PC-3 (cell line): ENCODE measurements at regions not wholly inside any gene's neighbourhood (a gene's known extent, or its start where the extent isn't known, plus 50 kb on each side); places are given as distances from the start of the nearest gene placed in this dataset.

ENCODE experiments used
- ATAC-seq: fragments of 200-7000 bp; cut with Tn5 transposase; 2 replicates; pipeline ENCODE4 v1.9.1; 2020; ENCODE audit warnings: mild to moderate bottlenecking, moderate library complexity
- BruUV-seq: library from RNA; stranded (reverse); fragments of 400-500 nt; replicated peaks from 2 replicates; lab custom pipeline; 2021; lab: Mats Ljungman, UMichigan
- CTCF ChIA-PET: fragments of 300-600 bp; sonication (Branson Sonifier 250); formaldehyde crosslinking; loops from one replicate; lab custom pipeline; 2022; ENCODE audit warnings: antibody characterized with exemption; lab: Charles Lee
- POLR2A ChIA-PET: fragments of 300-600 bp; sonication (Branson Sonifier 250); formaldehyde crosslinking; loops from one replicate; lab custom pipeline; 2022; ENCODE audit warnings: antibody characterized with exemption; ENCODE audit not compliant: unreplicated experiment; lab: Charles Lee
- DNase-seq: peaks from one replicate; pipeline ENCODE4 v3.0.0-alpha.2; 2015
- H2AFZ ChIP-seq: fragments of 300-600 bp; sonication (generic); 2 replicates; pipeline ENCODE4 v1.6.0; 2016; ENCODE audit warnings: antibody characterized with exemption, low read length
- H3F3A ChIP-seq: fragments of 300-600 bp; sonication (generic); one replicate; pipeline ENCODE4 v1.6.0; 2017; ENCODE audit warnings: antibody characterized with exemption, low read length, control low read depth, mild to moderate bottlenecking; ENCODE audit not compliant: unreplicated experiment
- H3K27ac ChIP-seq: fragments of 300-600 bp; sonication (generic); 2 replicates; pipeline ENCODE4 v1.5.1; 2016; ENCODE audit warnings: mild to moderate bottlenecking, low read length
- H3K27me3 ChIP-seq: fragments of 300-600 bp; sonication (generic); 2 replicates; pipeline ENCODE4 v1.6.1; 2016; ENCODE audit warnings: low read length, mixed read lengths
- H3K36me3 ChIP-seq: fragments of 300-600 bp; sonication (generic); 2 replicates; pipeline ENCODE4 v1.6.1; 2016; ENCODE audit warnings: low read depth, mixed run types, low read length, mixed read lengths
- H3K4me1 ChIP-seq: fragments of 300-600 bp; sonication (generic); 2 replicates; pipeline ENCODE4 v1.5.1; 2016; ENCODE audit warnings: low read length; ENCODE audit not compliant: insufficient read depth
- H3K4me2 ChIP-seq: fragments of 300-600 bp; sonication (generic); 2 replicates; pipeline ENCODE4 v1.6.0; 2016; ENCODE audit warnings: low read length
- H3K4me3 ChIP-seq: fragments of 300-600 bp; sonication (generic); 2 replicates; pipeline ENCODE4 v1.5.1; 2016; ENCODE audit warnings: mild to moderate bottlenecking, low read length, mixed read lengths
- H3K79me2 ChIP-seq: fragments of 300-600 bp; sonication (generic); 2 replicates; pipeline ENCODE4 v1.6.1; 2017; ENCODE audit warnings: low read length, mixed read lengths
- H3K9ac ChIP-seq: fragments of 300-600 bp; sonication (generic); 2 replicates; pipeline ENCODE4 v1.6.0; 2016; ENCODE audit warnings: mild to moderate bottlenecking, low read length
- H3K9me2 ChIP-seq: fragments of 300-600 bp; sonication (generic); replicated peaks from 2 replicates; pipeline ENCODE4 v1.6.1; 2016; ENCODE audit warnings: mixed run types, low read length, mixed read lengths
- H3K9me3 ChIP-seq: fragments of 300-600 bp; sonication (generic); 2 replicates; pipeline ENCODE4 v1.6.1; 2016; ENCODE audit warnings: low read length, mixed read lengths
- H4K20me1 ChIP-seq: fragments of 300-600 bp; sonication (generic); 2 replicates; pipeline ENCODE4 v1.6.1; 2016; ENCODE audit warnings: low read length, mixed read lengths
- EZH2 ChIP-seq: fragments of 300-600 bp; sonication (generic); IDR thresholded peaks from one replicate; pipeline ENCODE4 v1.6.1; 2017; ENCODE audit warnings: antibody characterized with exemption, mild to moderate bottlenecking, low read length; ENCODE audit not compliant: unreplicated experiment
- EZH2phosphoT487 ChIP-seq: fragments of 300-600 bp; sonication (generic); IDR thresholded peaks from 2 replicates; pipeline ENCODE4 v1.6.1; 2018; ENCODE audit warnings: mild to moderate bottlenecking, antibody characterized with exemption, low read length, borderline replicate concordance
- intact Hi-C: fragments of 100-400 bp; cut with micrococcal nuclease; formaldehyde crosslinking; loops from 2 replicates; pipeline ENCODE4 v1.9.0; 2023
- TF ChIP-seq, protein P1 (sequence below): fragments of 300-600 bp; sonication (generic); conservative IDR thresholded peaks from 2 replicates; pipeline ENCODE4 v1.5.1; 2017; ENCODE audit warnings: antibody characterized with exemption, low read depth, mild to moderate bottlenecking, low read length

GRCh38 chrY:15441878-15442277, 917.5 kb downstream of the NLGN4Y start:
- no peaks in the 10 kb centered on the region for H3K4me1 ChIP-seq
- BruUV-seq: no TSS peak
- intact Hi-C loops: no loop called here
- no peaks in the 10 kb centered on the region for H3K36me3 ChIP-seq
- no peak overlapping the region for H3K4me3 ChIP-seq
- H4K20me1 ChIP-seq: no peaks in the 10 kb centered on the region
- no peak for DNase-seq
- no peak for ATAC-seq
- CTCF ChIA-PET: no interaction called here
- H3K27me3 ChIP-seq: no peaks in the 10 kb centered on the region
- no peak overlapping the region for H2AFZ ChIP-seq
- POLR2A ChIA-PET: no interaction called here
- H3K79me2 ChIP-seq: no peaks in the 10 kb centered on the region
- TF ChIP-seq, protein P1, sequence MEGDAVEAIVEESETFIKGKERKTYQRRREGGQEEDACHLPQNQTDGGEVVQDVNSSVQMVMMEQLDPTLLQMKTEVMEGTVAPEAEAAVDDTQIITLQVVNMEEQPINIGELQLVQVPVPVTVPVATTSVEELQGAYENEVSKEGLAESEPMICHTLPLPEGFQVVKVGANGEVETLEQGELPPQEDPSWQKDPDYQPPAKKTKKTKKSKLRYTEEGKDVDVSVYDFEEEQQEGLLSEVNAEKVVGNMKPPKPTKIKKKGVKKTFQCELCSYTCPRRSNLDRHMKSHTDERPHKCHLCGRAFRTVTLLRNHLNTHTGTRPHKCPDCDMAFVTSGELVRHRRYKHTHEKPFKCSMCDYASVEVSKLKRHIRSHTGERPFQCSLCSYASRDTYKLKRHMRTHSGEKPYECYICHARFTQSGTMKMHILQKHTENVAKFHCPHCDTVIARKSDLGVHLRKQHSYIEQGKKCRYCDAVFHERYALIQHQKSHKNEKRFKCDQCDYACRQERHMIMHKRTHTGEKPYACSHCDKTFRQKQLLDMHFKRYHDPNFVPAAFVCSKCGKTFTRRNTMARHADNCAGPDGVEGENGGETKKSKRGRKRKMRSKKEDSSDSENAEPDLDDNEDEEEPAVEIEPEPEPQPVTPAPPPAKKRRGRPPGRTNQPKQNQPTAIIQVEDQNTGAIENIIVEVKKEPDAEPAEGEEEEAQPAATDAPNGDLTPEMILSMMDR: no peak
- TF ChIP-seq EZH2 (no peak), EZH2phosphoT487 (no peak)
- H3K4me2 ChIP-seq: no peak overlapping the region
- no peak overlapping the region for H3K9ac ChIP-seq
- no peak overlapping the region for H3K27ac ChIP-seq
- H3K9me3 ChIP-seq: no peaks in the 10 kb centered on the region
- H3K9me2 ChIP-seq: no peaks in the 10 kb centered on the region
- no peaks in the 10 kb centered on the region for H3F3A ChIP-seq

- H3K79me2 ChIP-seq: no peaks in the 10 kb centered on the region
- no peak overlapping the region for H3K4me3 ChIP-seq
- intact Hi-C loops: no loop called here
- no peaks in the 10 kb centered on the region for H3K4me1 ChIP-seq
- CTCF ChIA-PET: no interaction called here
- POLR2A ChIA-PET: no interaction called here
- no TSS peak for BruUV-seq
- no peak overlapping the region for H3K9ac ChIP-seq
- H3K27ac ChIP-seq: no peak overlapping the region
- H3K36me3 ChIP-seq: no peaks in the 10 kb centered on the region
- H3K9me2 ChIP-seq: no peaks in the 10 kb centered on the region
- no peak overlapping the region for H2AFZ ChIP-seq
- H4K20me1 ChIP-seq: no peaks in the 10 kb centered on the region
- no peaks in the 10 kb centered on the region for H3F3A ChIP-seq
- TF ChIP-seq EZH2phosphoT487 (no peak), EZH2 (no peak)
- TF ChIP-seq, protein P1: no peak
- no peaks in the 10 kb centered on the region for H3K27me3 ChIP-seq
- no peak for DNase-seq
- H3K4me2 ChIP-seq: no peak overlapping the region
- no peak for ATAC-seq
- no peaks in the 10 kb centered on the region for H3K9me3 ChIP-seq
Observed at GRCh38 chrY:15445871-15446270, 921.5 kb downstream of the NLGN4Y start.

GRCh38 chrY:15446861-15447260, 922.5 kb downstream of the NLGN4Y start:
- ATAC-seq: no peak
- intact Hi-C loops: no loop called here
- no peak overlapping the region for H3K27ac ChIP-seq
- no peak for DNase-seq
- BruUV-seq: no TSS peak
- H3K9me3 ChIP-seq: no peaks in the 10 kb centered on the region
- H3K27me3 ChIP-seq: no peaks in the 10 kb centered on the region
- H3K4me3 ChIP-seq: no peak overlapping the region
- H3K9me2 ChIP-seq: no peaks in the 10 kb centered on the region
- H3K36me3 ChIP-seq: no peaks in the 10 kb centered on the region
- TF ChIP-seq, protein P1: no peak
- TF ChIP-seq EZH2 (no peak), EZH2phosphoT487 (no peak)
- H3F3A ChIP-seq: no peaks in the 10 kb centered on the region
- no peaks in the 10 kb centered on the region for H3K4me1 ChIP-seq
- CTCF ChIA-PET: no interaction called here
- H4K20me1 ChIP-seq: no peaks in the 10 kb centered on the region
- no peak overlapping the region for H2AFZ ChIP-seq
- POLR2A ChIA-PET: no interaction called here
- H3K4me2 ChIP-seq: no peak overlapping the region
- H3K9ac ChIP-seq: no peak overlapping the region
- no peaks in the 10 kb centered on the region for H3K79me2 ChIP-seq
